Activated T-helper 2 cell treated with anti-CD3 and anti-CD28 coated beads, Interferon-gamma antibody, Interleukin-2, Interleukin-4, amounts not matched to agents 10 μg/mL and 5 μg/mL and 100 μg/mL, durations not matched to agents 14 hours and 24 hours and 36 hours (primary cell): ENCODE measurements at regions not wholly inside any gene's neighbourhood (a gene's known extent, or its start where the extent isn't known, plus 50 kb on each side); places are given as distances from the start of the nearest gene placed in this dataset.

Experiments
- DNase-seq: peaks from one replicate; pipeline ENCODE4 v3.0.0; 2021; ENCODE audit warnings: low spot score
- H3K27ac Mint-ChIP-seq: one replicate; pipeline ENCODE4 v1.8.0; 2021; ENCODE audit warnings: mixed read lengths
- H3K27me3 Mint-ChIP-seq: one replicate; pipeline ENCODE4 v1.8.0; 2021; ENCODE audit warnings: low read depth, mixed read lengths
- H3K36me3 Mint-ChIP-seq: one replicate; pipeline ENCODE4 v1.8.0; 2021; ENCODE audit warnings: low read depth, mixed read lengths
- H3K4me1 Mint-ChIP-seq: one replicate; pipeline ENCODE4 v1.8.0; 2021; ENCODE audit warnings: low read depth, mixed read lengths
- H3K4me3 Mint-ChIP-seq: one replicate; pipeline ENCODE4 v1.8.0; 2021; ENCODE audit warnings: low read depth, mild to moderate bottlenecking, moderate library complexity, mixed read lengths
- H3K9me3 Mint-ChIP-seq: one replicate; pipeline ENCODE4 v1.8.0; 2021; ENCODE audit warnings: mixed read lengths
- intact Hi-C: fragments of 100-400 bp; cut with micrococcal nuclease; formaldehyde crosslinking; loops from one replicate; pipeline ENCODE4 v1.15.1; 2023

DNA sequence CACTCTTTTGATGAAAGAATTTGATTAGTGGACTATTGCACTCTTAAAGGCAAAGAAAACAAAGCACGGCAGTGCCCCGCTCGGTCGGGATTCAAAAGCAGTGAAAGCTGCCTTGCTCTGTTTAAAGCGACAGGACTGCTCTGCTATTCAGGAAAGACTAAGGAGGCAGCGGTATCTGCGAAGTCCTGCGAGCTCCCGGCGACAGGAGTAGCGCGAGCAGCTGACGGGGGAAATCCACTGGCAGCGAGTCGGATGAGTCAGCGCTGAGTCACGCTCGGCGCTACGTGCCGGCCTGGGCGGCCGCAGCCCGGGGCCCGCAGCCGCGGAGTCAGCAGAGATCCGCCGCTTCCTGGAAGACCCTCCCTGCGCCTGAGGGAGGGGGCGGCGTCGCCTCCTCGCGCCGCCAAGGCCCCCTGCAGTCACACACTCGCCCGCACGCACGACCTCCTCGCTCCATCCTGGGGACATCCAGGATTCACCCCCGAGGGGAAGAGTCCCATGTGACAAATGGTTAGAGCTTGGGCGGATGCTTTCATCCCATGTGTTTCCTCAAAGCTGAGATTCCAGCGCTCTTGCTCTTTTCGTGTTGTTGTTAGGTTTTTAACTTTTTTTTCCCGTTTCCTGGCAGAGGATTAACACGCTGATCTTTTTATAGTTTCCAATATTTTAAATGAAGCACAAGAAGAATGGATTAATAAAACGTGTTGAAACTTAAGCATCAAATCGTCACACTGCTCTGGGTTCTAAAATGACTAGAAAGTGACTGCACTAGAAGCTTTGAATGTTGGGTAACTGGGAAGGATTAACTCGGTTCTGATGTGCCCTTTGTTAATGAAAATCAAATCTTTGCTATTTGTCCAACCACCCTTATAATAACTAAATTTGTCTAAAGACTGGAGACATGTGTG is 102.5 kb downstream of the ARRDC3 start:
- intact Hi-C loops: loop anchor here (1.0 to 5.0 kb wide), 10 partner anchors 8 to 324 kb away; no protein-coding TSS in a partner anchor

DNA sequence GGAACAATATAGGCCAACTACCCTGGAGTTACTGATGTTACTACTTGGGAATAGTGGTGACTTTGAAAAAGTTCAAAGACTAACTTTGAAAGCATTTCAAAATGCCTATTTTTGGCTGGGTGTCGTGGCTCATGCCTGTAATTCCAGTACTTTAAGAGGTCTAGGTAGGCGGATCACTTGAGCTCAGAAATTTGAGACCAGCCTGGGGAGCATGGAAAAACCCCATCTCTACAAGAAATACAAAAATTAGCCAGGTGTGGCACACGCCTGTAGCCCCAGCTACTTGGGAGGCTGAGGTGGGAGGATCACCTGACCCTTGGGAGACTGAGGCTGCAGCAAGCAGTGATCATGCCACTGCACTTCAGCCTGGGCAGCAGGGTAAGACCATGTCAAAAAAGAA is 105.3 kb downstream of the ARRDC3 start:
- intact Hi-C loops: no loop called here
- H3K9me3 Mint-ChIP-seq: peaks cover 3% of the 10 kb centered on the region
- DNase-seq: no peak
- H3K4me3 Mint-ChIP-seq: no peak overlapping the region
- no peak overlapping the region for H3K27ac Mint-ChIP-seq
- H3K36me3 Mint-ChIP-seq: peaks cover 7% of the 10 kb centered on the region
- peaks cover 9% of the 10 kb centered on the region for H3K27me3 Mint-ChIP-seq
- peaks cover 33% of the 10 kb centered on the region for H3K4me1 Mint-ChIP-seq

More for the DNA sequence above, 102.5 kb downstream of the ARRDC3 start:
- peaks cover 36% of the 10 kb centered on the region for H3K4me1 Mint-ChIP-seq
- H3K4me3 Mint-ChIP-seq: peak overlapping the region; percentile 81
- peaks cover 13% of the 10 kb centered on the region for H3K36me3 Mint-ChIP-seq
- peak; percentile 79 for DNase-seq
- H3K9me3 Mint-ChIP-seq: peaks cover 11% of the 10 kb centered on the region
- peak overlapping the region; percentile 96 for H3K27ac Mint-ChIP-seq
- peaks cover 10% of the 10 kb centered on the region for H3K27me3 Mint-ChIP-seq

DNA sequence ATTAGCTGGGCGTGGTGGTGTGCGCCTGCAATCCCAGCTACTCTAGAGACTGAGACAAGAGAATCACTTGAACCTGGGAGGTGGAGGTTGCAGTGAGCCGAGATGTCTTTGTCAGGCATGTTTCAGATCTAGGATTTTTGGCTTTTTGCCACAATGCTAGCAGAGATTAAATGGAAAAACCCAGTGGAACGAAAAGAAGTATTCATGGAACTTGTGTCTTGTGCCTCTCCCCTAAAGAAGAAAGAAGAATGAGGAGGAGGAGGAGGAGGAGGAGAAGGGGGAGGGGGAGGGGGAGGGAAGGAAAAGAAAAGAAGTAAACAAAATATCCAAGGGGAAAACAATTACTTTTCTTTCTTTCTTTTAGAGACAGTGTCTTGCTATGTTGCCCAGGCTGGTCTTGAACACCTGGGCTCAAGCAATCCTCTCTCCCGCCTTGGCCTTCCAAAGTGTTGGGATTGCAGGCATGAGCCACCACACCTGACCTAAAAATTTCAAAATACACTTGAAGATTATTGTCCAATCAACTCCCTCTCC is 106.0 kb downstream of the ARRDC3 start:
- peaks cover 32% of the 10 kb centered on the region for H3K4me1 Mint-ChIP-seq
- intact Hi-C loops: no loop called here

DNA sequence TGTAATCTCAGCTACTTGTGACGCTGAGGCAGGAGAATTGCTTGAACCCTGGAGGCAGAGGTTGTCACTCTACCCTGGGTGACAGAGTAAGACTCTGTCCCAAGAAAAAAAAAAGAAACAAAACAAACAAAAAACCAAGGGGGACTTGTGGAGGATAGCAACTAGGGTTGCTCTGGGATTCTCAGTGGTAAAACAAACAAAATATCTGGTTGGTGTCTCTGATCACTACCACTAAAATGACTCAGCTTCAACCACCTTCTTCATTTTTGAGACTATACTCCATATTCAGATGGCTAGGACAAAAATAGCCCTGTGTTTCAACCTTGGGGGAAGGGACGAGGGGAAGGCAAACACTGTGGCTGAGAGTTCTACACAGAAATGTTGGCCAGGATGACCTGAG is 110.3 kb downstream of the ARRDC3 start:
- H3K4me3 Mint-ChIP-seq: no peak overlapping the region
- peaks cover 3% of the 10 kb centered on the region for H3K9me3 Mint-ChIP-seq
- H3K4me1 Mint-ChIP-seq: peaks cover 27% of the 10 kb centered on the region
- H3K27ac Mint-ChIP-seq: peak overlapping the region; percentile 50
- peaks cover 4% of the 10 kb centered on the region for H3K36me3 Mint-ChIP-seq
- intact Hi-C loops: loop anchor here (1.0 to 2.0 kb wide), 2 partner anchors 7 to 102 kb away; no protein-coding TSS in a partner anchor
- no peak for DNase-seq
- H3K27me3 Mint-ChIP-seq: peaks cover 9% of the 10 kb centered on the region

More for the DNA sequence above, 106.0 kb downstream of the ARRDC3 start:
- peaks cover 3% of the 10 kb centered on the region for H3K9me3 Mint-ChIP-seq
- peaks cover 9% of the 10 kb centered on the region for H3K27me3 Mint-ChIP-seq
- H3K36me3 Mint-ChIP-seq: peaks cover 4% of the 10 kb centered on the region
- no peak for DNase-seq
- no peak overlapping the region for H3K27ac Mint-ChIP-seq
- H3K4me3 Mint-ChIP-seq: no peak overlapping the region

DNA sequence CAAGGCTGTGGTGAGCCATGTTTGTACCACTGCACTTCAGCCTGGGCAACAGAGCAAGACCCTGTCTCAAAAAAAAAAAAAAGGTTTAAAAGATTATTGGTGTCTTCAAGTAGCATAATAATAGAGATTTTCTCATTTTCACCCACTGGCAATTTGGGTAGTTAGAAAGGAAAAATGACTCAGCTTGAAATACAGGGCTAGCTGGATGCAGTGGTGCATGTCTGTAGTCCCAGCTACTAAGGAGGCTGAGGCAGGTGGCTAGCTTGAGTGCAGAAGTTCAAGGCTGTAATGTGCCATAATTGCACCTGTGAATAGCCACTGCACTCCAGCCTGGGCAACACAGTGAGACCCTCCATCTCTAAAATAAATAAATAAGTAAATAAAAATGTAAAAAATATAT is 111.1 kb downstream of the ARRDC3 start:
- Mint-ChIP-seq H3K27me3 (peaks cover 9% of the 10 kb centered on the region), H3K4me3 (no peak overlapping the region), H3K9me3 (peaks cover 3% of the 10 kb centered on the region), H3K36me3 (peaks cover 4% of the 10 kb centered on the region), H3K27ac (no peak overlapping the region), H3K4me1 (peaks cover 25% of the 10 kb centered on the region)
- DNase-seq: no peak
- intact Hi-C loops: loop anchor here (1.0 to 2.0 kb wide), 2 partner anchors 8 to 101 kb away; no protein-coding TSS in a partner anchor

DNA sequence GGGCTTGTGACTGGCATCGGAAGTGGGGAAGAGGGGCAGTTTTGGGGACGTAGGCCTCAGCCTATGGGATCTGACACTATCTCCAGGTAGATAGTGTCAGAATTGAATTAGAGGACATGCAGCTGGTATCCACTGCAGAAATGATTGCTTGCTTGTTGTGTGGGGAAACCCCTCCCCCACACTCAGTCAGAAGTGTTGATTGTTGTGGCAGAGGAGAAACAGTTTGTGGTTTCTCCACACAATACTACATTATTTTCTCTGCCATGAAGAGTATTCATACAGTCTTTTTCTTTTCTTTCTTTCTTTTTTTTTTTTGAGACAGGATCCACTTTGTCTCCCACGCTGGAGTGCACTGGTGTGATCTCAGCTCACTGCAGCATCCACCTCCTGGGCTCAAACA is 113.9 kb downstream of the ARRDC3 start:
- no peak overlapping the region for H3K4me3 Mint-ChIP-seq
- H3K4me1 Mint-ChIP-seq: peaks cover 31% of the 10 kb centered on the region
- H3K9me3 Mint-ChIP-seq: peaks cover 3% of the 10 kb centered on the region
- peak; percentile 31 for DNase-seq
- peaks cover 4% of the 10 kb centered on the region for H3K36me3 Mint-ChIP-seq
- H3K27me3 Mint-ChIP-seq: no peaks in the 10 kb centered on the region
- H3K27ac Mint-ChIP-seq: peak overlapping the region; percentile 46
- intact Hi-C loops: loop anchor here (1.0 to 5.0 kb wide), 4 partner anchors 12 to 302 kb away; no protein-coding TSS in a partner anchor

DNA sequence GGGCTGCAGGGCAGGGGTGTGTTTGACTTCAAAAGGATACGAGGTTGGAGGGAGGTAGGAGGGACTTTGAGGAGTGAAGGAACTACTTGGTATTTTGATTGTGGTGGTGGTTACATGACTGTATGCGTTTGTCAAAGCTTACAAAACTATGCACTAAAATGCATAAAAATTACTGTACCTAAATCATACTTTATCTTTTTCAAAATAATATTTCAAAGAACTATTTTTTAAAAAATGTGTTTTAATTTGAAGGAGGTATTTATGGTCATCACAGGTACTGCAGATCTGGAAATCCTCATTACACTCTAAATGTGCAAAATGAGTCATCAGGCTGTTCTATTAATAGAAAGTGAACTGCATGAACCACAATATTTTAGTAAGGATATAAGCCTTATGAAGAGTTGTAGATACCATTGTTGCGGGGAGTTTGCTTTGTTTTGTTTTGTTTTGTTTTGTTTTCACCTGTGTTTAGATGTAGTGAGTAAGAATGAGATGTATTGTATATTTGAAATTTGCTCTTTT is 116.9 kb downstream of the ARRDC3 start:
- H3K27ac Mint-ChIP-seq: no peak overlapping the region
- H3K9me3 Mint-ChIP-seq: no peaks in the 10 kb centered on the region
- H3K4me1 Mint-ChIP-seq: peaks cover 25% of the 10 kb centered on the region
- no peaks in the 10 kb centered on the region for H3K36me3 Mint-ChIP-seq
- H3K4me3 Mint-ChIP-seq: no peak overlapping the region
- H3K27me3 Mint-ChIP-seq: peaks cover 2% of the 10 kb centered on the region
- intact Hi-C loops: loop anchor here (5.0 kb wide), 2 partner anchors 39 to 299 kb away; no protein-coding TSS in a partner anchor
- DNase-seq: no peak

DNA sequence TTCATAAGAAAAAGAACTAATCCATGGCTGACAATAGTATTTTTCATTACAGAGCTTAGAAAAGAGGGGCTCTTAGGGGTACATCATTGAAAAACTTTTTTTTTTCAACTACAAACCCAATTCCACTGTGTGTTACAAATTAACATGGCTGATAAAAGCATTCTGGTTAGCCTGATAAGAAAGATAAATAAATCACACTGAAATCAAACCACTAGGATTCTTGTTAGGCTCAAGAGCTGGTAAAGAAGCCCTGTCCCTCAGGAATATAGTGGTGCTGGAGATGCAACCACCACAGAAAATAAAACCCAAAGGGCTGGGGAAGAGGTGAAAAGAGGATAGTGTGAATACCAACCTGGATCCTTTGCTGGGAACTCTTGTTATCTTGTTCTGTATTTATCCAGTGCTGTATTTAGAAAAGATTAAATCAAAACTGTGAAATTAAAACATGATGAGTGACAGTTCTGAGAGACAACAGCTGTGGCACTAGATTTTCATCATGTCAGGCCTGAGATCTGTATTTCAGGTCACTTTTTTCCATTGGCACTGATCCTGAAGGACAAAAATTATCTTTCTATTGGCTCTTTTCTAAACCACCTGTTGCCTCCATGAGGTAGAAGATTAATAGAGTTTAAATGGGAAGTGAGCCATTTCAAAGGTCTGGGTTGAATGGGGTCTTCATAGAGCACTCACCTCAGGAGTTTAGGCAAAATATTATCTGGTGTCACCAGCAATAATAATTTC is 118.6 kb downstream of the ARRDC3 start:
- H3K27ac Mint-ChIP-seq: no peak overlapping the region
- H3K4me3 Mint-ChIP-seq: no peak overlapping the region
- H3K36me3 Mint-ChIP-seq: no peaks in the 10 kb centered on the region
- H3K9me3 Mint-ChIP-seq: no peaks in the 10 kb centered on the region
- no peak for DNase-seq
- H3K27me3 Mint-ChIP-seq: peaks cover 11% of the 10 kb centered on the region
- peaks cover 20% of the 10 kb centered on the region for H3K4me1 Mint-ChIP-seq
- intact Hi-C loops: loop anchor here (5.0 kb wide), 2 partner anchors 37 to 297 kb away; no protein-coding TSS in a partner anchor

DNA sequence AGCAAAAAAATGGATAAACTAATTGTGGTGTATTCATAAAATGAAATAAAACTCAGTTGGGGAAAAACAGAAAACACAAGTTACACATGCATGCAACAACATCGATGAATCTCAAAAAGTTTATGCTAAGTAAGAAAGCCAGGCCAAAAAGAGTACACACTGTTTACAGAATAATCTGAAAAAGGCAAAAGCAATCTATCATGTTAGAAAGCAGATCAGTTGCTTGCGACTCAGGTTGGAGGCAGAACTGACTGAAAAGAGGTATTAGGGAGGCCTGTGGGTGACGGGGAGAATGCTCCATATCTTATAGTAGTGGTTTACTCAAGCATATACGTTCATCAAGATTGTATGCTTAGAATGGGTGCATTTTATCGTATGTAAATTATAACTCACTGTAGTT is 119.2 kb downstream of the ARRDC3 start:
- Mint-ChIP-seq H3K9me3 (no peaks in the 10 kb centered on the region), H3K27ac (no peak overlapping the region), H3K4me1 (peaks cover 14% of the 10 kb centered on the region), H3K4me3 (no peak overlapping the region), H3K36me3 (no peaks in the 10 kb centered on the region), H3K27me3 (peaks cover 12% of the 10 kb centered on the region)
- intact Hi-C loops: no loop called here
- DNase-seq: no peak

DNA sequence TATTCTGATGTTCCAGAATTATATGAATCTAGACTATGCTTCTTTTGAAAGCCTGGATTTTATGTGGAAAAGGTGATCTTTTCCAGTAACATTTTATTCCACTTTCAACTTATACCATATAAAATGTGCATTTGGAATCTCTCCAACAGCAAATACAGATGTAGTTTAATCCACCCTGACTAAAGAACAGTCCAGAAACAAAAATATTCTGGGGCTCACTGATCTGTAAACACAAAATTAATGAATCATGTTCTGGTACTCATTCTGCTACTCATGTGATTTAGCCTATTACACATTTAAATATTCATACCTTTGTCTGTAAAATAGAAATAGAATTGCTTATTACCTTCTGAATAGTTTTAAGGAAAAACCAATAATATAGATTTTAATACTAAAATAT is 125.8 kb downstream of the ARRDC3 start:
- Mint-ChIP-seq H3K27ac (no peak overlapping the region), H3K4me3 (no peak overlapping the region), H3K4me1 (no peaks in the 10 kb centered on the region), H3K36me3 (no peaks in the 10 kb centered on the region), H3K9me3 (no peaks in the 10 kb centered on the region), H3K27me3 (peaks cover 20% of the 10 kb centered on the region)
- DNase-seq: no peak
- intact Hi-C loops: no loop called here

DNA sequence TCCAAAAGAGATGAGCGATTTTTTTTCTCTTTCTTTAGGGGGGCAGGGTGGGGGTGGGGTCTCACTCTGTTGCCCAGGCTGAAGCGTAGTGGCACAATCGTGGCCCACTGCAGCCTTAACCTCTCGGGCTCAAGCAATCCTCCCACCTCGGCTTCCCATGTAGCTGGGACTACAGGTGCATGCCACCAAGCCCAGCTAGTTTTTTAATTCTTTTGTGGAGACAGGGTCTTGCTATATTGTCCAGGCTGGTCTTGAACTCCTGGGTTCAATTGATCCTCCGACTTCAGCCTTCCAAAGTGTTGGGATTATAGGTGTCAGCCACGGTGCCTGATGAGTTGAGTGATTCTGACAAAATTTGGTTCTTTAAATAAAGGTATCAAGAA is 127.0 kb downstream of the ARRDC3 start:
- intact Hi-C loops: no loop called here

DNA sequence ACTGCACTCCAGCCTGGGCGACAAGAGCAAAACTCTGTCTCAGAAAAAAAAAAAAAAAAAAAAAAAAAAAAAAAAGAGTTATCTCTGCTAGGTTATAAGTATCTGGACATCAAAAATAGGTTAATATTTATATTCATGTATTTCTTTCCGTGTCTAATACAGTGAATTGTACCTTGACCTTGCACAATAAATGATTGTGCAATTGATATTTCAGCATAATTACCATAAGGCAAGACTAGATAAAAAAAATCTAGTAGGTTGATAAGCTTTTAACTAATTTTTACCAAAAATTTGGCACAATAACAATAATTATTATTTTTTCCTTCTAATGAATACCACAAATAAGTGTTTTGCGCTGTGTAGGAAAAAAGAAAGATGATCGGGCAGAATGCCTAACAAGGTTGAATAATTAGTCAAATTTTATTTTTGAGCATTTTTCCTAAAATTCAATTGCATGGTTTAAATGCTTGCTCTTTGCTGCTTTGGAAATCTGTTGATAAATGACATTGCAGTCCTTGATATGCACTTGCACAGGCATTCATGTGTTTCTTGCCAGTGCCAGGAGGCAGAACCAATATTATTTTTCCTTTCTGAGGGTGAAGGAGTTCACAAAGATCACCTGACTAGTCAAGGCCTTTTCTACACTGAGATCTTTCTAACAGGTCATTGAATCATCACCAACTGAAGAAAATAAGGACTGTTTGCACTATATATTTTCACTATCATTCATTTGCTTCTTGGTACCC is 127.5 kb downstream of the ARRDC3 start:
- H3K27ac Mint-ChIP-seq: no peak overlapping the region
- no peaks in the 10 kb centered on the region for H3K36me3 Mint-ChIP-seq
- H3K9me3 Mint-ChIP-seq: no peaks in the 10 kb centered on the region
- intact Hi-C loops: no loop called here
- no peaks in the 10 kb centered on the region for H3K4me1 Mint-ChIP-seq
- peaks cover 19% of the 10 kb centered on the region for H3K27me3 Mint-ChIP-seq
- no peak overlapping the region for H3K4me3 Mint-ChIP-seq
- no peak for DNase-seq

More for the DNA sequence above, 127.0 kb downstream of the ARRDC3 start:
- H3K4me1 Mint-ChIP-seq: no peaks in the 10 kb centered on the region
- H3K36me3 Mint-ChIP-seq: no peaks in the 10 kb centered on the region
- H3K4me3 Mint-ChIP-seq: no peak overlapping the region
- H3K9me3 Mint-ChIP-seq: no peaks in the 10 kb centered on the region
- no peak for DNase-seq
- no peak overlapping the region for H3K27ac Mint-ChIP-seq
- H3K27me3 Mint-ChIP-seq: peaks cover 23% of the 10 kb centered on the region
